Urinary bladder (tissue), 3 donors: ENCODE measurements at regions not wholly inside any gene's neighbourhood (a gene's known extent, or its start where the extent isn't known, plus 50 kb on each side); places are given as distances from the start of the nearest gene placed in this dataset.

ENCODE experiments used
- DNase-seq: peaks from one replicate; pipeline ENCODE4 v3.0.0-alpha.2; 2015; ENCODE audit errors: extremely low spot score
- H3K27ac ChIP-seq: one replicate; pipeline ENCODE4 v1.5.1; 2013; ENCODE audit warnings: low read depth, mild to moderate bottlenecking, moderate library complexity
- H3K36me3 ChIP-seq: one replicate; pipeline ENCODE4 v1.6.1; 2013; ENCODE audit warnings: mild to moderate bottlenecking, moderate library complexity; ENCODE audit not compliant: insufficient read depth
- H3K4me1 ChIP-seq: one replicate; pipeline ENCODE4 v1.6.1; 2013; ENCODE audit warnings: mild to moderate bottlenecking, moderate library complexity; ENCODE audit not compliant: insufficient read depth
- H3K4me3 ChIP-seq: one replicate; pipeline ENCODE4 v1.5.1; 2013; ENCODE audit warnings: low read depth, low read length
- WGBS: extraction: QIAGEN DNeasy Blood & Tissue Kit; methylation state at CpG from one replicate; pipeline ENCODE4 v1.1.7; 2013; 5-methylcytosine and 5-hydroxymethylcytosine counted together
- donor health status: healthy with polysubstance abuse.
- donor health status: healthy.

DNA sequence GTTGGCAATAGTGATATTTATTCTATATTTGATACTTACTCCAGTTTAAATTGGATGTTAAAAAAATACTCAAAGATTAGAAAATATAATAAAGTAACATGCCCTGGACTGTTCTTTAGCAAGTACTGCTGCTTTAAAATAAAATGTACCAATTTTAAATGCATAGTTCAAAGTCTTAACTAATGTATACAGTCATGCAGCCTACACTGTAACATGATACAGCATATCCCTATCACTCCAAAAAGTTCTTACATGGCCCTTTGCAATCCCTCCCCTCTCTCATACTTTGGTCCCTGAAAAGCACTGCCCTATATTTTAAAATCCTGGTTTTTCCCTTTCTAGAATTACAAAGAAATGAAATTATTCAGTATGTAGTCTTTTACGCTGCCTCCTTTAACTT lies 726.6 kb downstream of the LTN1 start:
- Histone ChIP-seq H3K36me3 (no peaks in the 10 kb centered on the region), H3K27ac (no peak overlapping the region), H3K4me3 (no peak overlapping the region), H3K4me1 (no peaks in the 10 kb centered on the region)
- WGBS = 100% methylated on average over 1 of the region's 1 CpG
- DNase-seq = no peak

- no peaks in the 10 kb centered on the region for H3K36me3 ChIP-seq
- DNase-seq = no peak
- WGBS = 93% methylated on average over 4 of the region's 4 CpGs
- no peak overlapping the region for H3K4me3 ChIP-seq
- H3K4me1 ChIP-seq = no peaks in the 10 kb centered on the region
- H3K27ac ChIP-seq = no peak overlapping the region
Measured at GRCh38 chr21:28263974-28264373, 728.7 kb downstream of the LTN1 start.

- Histone ChIP-seq H3K4me3 (no peak overlapping the region), H3K4me1 (no peaks in the 10 kb centered on the region), H3K27ac (no peak overlapping the region), H3K36me3 (no peaks in the 10 kb centered on the region)
- DNase-seq = no peak
- 23% methylated on average over 1 of the region's 1 CpG for WGBS
Measured at GRCh38 chr21:28261298-28261697, 731.4 kb downstream of the LTN1 start.

GRCh38 chr21:28257276-28257675 lies 735.4 kb downstream of the LTN1 start:
- H3K4me1 ChIP-seq = no peaks in the 10 kb centered on the region

GRCh38 chr21:28256837-28257236 lies 735.8 kb downstream of the LTN1 start:
- WGBS = 62% methylated on average over 6 of the region's 6 CpGs
- Histone ChIP-seq H3K27ac (no peak overlapping the region), H3K36me3 (no peaks in the 10 kb centered on the region), H3K4me3 (no peak overlapping the region), H3K4me1 (no peaks in the 10 kb centered on the region)
- DNase-seq = no peak

More at GRCh38 chr21:28257276-28257675, 735.4 kb downstream of the LTN1 start:
- no peaks in the 10 kb centered on the region for H3K36me3 ChIP-seq
- no peak overlapping the region for H3K27ac ChIP-seq
- no peak for DNase-seq
- H3K4me3 ChIP-seq = no peak overlapping the region
- 36% methylated on average over 3 of the region's 3 CpGs for WGBS

GRCh38 chr21:28256420-28256831 lies 736.3 kb downstream of the LTN1 start:
- no peaks in the 10 kb centered on the region for H3K4me1 ChIP-seq
- WGBS = 32% methylated on average over 1 of the region's 1 CpG
- H3K4me3 ChIP-seq = no peak overlapping the region
- H3K27ac ChIP-seq = no peak overlapping the region
- H3K36me3 ChIP-seq = no peaks in the 10 kb centered on the region
- no peak for DNase-seq

DNA sequence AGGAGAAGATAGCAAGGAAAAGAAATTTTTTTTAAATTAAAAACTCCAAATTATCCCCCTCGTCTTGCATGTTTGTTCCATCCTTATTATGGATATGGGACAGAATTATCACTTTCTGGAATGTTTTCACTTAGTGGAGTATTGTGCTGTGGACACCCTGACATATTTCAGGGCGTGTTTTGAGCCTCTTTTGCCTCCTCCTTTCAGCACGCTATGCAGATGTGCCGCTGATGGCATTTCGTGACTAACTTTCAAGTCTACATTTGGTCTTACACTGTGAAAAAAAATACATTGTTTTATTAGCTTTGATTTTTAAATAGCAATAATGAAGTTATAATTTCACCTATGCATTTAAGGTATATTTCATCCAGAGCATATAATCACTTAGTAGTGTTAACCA lies 738.7 kb downstream of the LTN1 start:
- no peak overlapping the region for H3K27ac ChIP-seq
- no peaks in the 10 kb centered on the region for H3K4me1 ChIP-seq
- H3K36me3 ChIP-seq = no peaks in the 10 kb centered on the region
- WGBS = 96% methylated on average over 5 of the region's 5 CpGs
- H3K4me3 ChIP-seq = no peak overlapping the region
- no peak for DNase-seq

DNA sequence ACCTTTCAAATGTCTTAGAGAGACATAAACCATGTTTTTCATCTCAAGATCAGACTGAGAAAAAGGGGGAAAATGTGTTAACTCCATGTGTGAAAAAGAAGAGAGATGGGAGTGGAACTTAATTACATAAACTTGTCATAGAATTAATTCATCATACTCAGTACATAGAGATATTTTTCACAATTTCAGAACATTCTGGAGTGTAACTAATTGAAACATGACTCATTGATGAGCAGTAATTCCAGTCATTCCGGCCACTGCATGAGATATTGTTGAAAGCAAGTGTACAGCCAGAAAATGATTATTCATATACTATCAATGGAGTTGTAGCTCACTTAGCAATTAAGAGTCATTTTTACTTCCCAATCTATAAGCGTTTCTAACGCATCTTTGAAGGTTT lies 739.3 kb downstream of the LTN1 start:
- 86% methylated on average over 3 of the region's 3 CpGs for WGBS
- Histone ChIP-seq H3K27ac (no peak overlapping the region), H3K36me3 (no peaks in the 10 kb centered on the region), H3K4me1 (no peaks in the 10 kb centered on the region), H3K4me3 (no peak overlapping the region)
- DNase-seq = no peak

- DNase-seq = no peak
Measured at GRCh38 chr21:28252928-28253327, 739.7 kb downstream of the LTN1 start.

GRCh38 chr21:28250946-28251345 lies 741.7 kb downstream of the LTN1 start:
- 72% methylated on average over 4 of the region's 4 CpGs for WGBS
- Histone ChIP-seq H3K4me1 (no peaks in the 10 kb centered on the region), H3K4me3 (no peak overlapping the region), H3K36me3 (no peaks in the 10 kb centered on the region), H3K27ac (no peak overlapping the region)
- no peak for DNase-seq

More at GRCh38 chr21:28252928-28253327, 739.7 kb downstream of the LTN1 start:
- WGBS = 66% methylated on average over 2 of the region's 2 CpGs
- no peak overlapping the region for H3K4me3 ChIP-seq
- H3K4me1 ChIP-seq = no peaks in the 10 kb centered on the region
- H3K36me3 ChIP-seq = no peaks in the 10 kb centered on the region
- H3K27ac ChIP-seq = no peak overlapping the region

DNA sequence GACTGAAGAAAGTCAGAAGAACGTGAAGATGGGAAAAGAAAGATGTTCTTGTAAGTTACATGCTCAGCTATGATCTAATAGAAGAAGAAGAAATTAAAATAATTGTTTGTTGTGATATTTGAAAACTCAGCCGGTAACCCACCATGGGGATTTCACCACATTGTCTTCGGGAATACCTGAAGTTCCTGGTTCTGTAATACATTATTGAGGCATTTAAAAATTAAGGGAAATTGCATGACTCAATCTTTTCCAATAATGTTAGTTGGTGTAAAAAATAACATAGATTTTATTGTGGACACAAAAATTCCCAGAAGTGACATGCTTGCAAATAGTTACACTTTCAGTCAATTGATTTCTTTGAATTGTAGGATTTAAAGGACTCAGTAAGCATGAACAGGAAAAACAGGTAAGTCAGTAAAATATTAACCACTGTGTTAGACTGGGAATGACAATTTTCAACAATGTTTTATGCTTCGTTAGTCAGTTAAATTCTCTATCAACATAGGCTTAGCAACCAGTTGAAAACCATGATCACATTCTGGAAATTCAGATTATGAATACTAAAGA lies 745.1 kb downstream of the LTN1 start:
- DNase-seq = no peak
- H3K4me3 ChIP-seq = no peak overlapping the region
- no peak overlapping the region for H3K27ac ChIP-seq
- no peaks in the 10 kb centered on the region for H3K36me3 ChIP-seq
- WGBS = 90% methylated on average over 4 of the region's 4 CpGs
- H3K4me1 ChIP-seq = no peaks in the 10 kb centered on the region

DNA sequence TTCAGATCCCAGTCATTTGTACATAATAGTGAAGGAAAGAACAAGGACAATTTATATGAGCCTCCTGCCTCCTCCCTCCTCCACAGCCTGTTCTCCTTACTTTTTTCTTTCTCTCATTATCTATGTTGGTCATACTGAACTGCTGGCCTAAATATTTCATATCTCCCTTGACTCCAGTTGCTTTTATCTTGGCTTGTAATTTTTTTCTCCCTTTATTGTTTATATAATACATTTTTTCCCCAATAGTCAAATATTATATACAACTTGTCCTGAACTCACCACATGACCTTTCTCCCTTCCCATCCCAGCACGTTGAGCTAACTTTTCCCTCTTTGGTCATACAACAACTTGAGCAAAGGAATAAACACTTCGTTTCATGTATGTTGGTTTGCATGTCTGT lies 752.1 kb downstream of the LTN1 start:
- H3K4me3 ChIP-seq = no peak overlapping the region
- no peaks in the 10 kb centered on the region for H3K4me1 ChIP-seq
- no peaks in the 10 kb centered on the region for H3K36me3 ChIP-seq
- 39% methylated on average over 2 of the region's 2 CpGs for WGBS
- DNase-seq = no peak
- no peak overlapping the region for H3K27ac ChIP-seq

DNA sequence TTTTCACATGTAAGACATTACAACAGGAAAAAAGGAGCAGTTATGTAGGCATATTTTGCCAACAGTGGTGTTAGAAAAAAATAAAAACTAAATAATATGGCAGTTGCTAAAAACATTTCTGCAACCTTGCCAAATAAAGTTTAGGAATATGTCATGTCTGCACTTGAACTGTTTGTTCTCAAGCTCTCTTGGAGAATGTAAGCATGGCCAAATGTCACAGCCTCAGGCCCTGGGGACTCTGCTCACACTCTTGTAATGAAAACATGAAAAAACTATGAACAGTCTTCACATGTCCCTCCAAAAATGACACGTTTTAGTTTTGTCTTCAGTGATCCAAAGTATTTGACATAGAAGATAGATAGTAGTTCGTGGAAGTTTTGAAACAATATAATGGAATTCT lies 753.3 kb downstream of the LTN1 start:
- Histone ChIP-seq H3K4me3 (no peak overlapping the region), H3K27ac (no peak overlapping the region), H3K36me3 (no peaks in the 10 kb centered on the region), H3K4me1 (no peaks in the 10 kb centered on the region)
- WGBS = 26% methylated on average over 2 of the region's 2 CpGs
- DNase-seq = no peak

- H3K36me3 ChIP-seq = no peaks in the 10 kb centered on the region
- no peak overlapping the region for H3K27ac ChIP-seq
- DNase-seq = no peak
- WGBS = 84% methylated on average over 2 of the region's 2 CpGs
- H3K4me1 ChIP-seq = no peaks in the 10 kb centered on the region
- H3K4me3 ChIP-seq = no peak overlapping the region
Measured at GRCh38 chr21:28237661-28238060, 755.0 kb downstream of the LTN1 start.
